HG03565 (cell line): ENCODE measurements at regions not wholly inside any gene's neighbourhood (a gene's known extent, or its start where the extent isn't known, plus 50 kb on each side); places are given as distances from the start of the nearest gene placed in this dataset.

Experiments
- ATAC-seq: cut with Tn5 transposase; IDR thresholded peaks from one replicate; pipeline ENCODE4 v1.9.1; 2021; ENCODE audit warnings: mild to moderate bottlenecking, moderate library complexity; ENCODE audit not compliant: unreplicated experiment

- no peak for ATAC-seq
These were observed 146.4 kb upstream of the COPS8 start for GRCh38 chr2:236939271-236939670.

GRCh38 chr2:236939721-236940231, 145.9 kb upstream of the COPS8 start:
- no peak for ATAC-seq

GRCh38 chr2:236940497-236940896, 145.2 kb upstream of the COPS8 start:
- ATAC-seq = no peak

- ATAC-seq = no peak
These were observed 144.7 kb upstream of the COPS8 start for GRCh38 chr2:236940916-236941520.

- no peak for ATAC-seq
These were observed 144.1 kb upstream of the COPS8 start for GRCh38 chr2:236941551-236941950.

GRCh38 chr2:236942554-236942953, 143.1 kb upstream of the COPS8 start:
- no peak for ATAC-seq

- no peak for ATAC-seq
These were observed 142.6 kb upstream of the COPS8 start for GRCh38 chr2:236943068-236943467.

GRCh38 chr2:236943841-236944513, 141.7 kb upstream of the COPS8 start:
- ATAC-seq = no peak

GRCh38 chr2:236944561-236944960, 141.1 kb upstream of the COPS8 start:
- ATAC-seq = no peak

- no peak for ATAC-seq
These were observed 140.2 kb upstream of the COPS8 start for GRCh38 chr2:236945431-236946016.

- ATAC-seq = no peak
These were observed 138.8 kb upstream of the COPS8 start for GRCh38 chr2:236946871-236947270.

- no peak for ATAC-seq
These were observed 138.4 kb upstream of the COPS8 start for GRCh38 chr2:236947294-236947693.

GRCh38 chr2:236947896-236948295, 137.8 kb upstream of the COPS8 start:
- ATAC-seq = no peak

- no peak for ATAC-seq
These were observed 136.4 kb upstream of the COPS8 start for GRCh38 chr2:236949089-236949905.

GRCh38 chr2:236951830-236952475, 133.7 kb upstream of the COPS8 start:
- ATAC-seq = no peak

GRCh38 chr2:236954641-236955040, 131.0 kb upstream of the COPS8 start:
- no peak for ATAC-seq

GRCh38 chr2:236955521-236956030, 130.1 kb upstream of the COPS8 start:
- ATAC-seq = no peak

- no peak for ATAC-seq
These were observed 129.6 kb upstream of the COPS8 start for GRCh38 chr2:236956031-236956618.

- ATAC-seq = no peak
These were observed 129.0 kb upstream of the COPS8 start for GRCh38 chr2:236956641-236957040.

- no peak for ATAC-seq
These were observed 126.7 kb upstream of the COPS8 start for GRCh38 chr2:236959036-236959435.
